ENCODE measurements at regions not wholly inside any gene's neighbourhood (a gene's known extent, or its start where the extent isn't known, plus 50 kb on each side); places are given as distances from the start of the nearest gene placed in this dataset.
A peak's percentile ranks its signal among the peaks of the same experiment; 100 is the strongest.

GRCh38 chr5:145118127-145118526, 717.0 kb downstream of the PRELID2 start:
- H3K4me3 ChIP-seq (ENCODE audit: low read length): no peak overlapping the region
- no peak for TF ChIP-seq CTCF (conservative IDR thresholded peaks at IDR 0.05; ENCODE audit: low read length)
- DNase-seq (ENCODE audit: low read depth): no peak

GRCh38 chr5:145117285-145117684, 717.9 kb downstream of the PRELID2 start:
- no peak for DNase-seq (ENCODE audit: low read depth)
- no peak for TF ChIP-seq CTCF (conservative IDR thresholded peaks at IDR 0.05; ENCODE audit: low read length)

GRCh38 chr5:145111420-145111819, 723.7 kb downstream of the PRELID2 start:
- no peak overlapping the region for H3K4me3 ChIP-seq (ENCODE audit: low read length)
- no peak for TF ChIP-seq CTCF (conservative IDR thresholded peaks at IDR 0.05; ENCODE audit: low read length)
- no peak for DNase-seq (ENCODE audit: low read depth)

More at GRCh38 chr5:145117285-145117684, 717.9 kb downstream of the PRELID2 start:
- H3K4me3 ChIP-seq (ENCODE audit: low read length): no peak overlapping the region

GRCh38 chr5:145110834-145111233, 724.3 kb downstream of the PRELID2 start:
- no peak for TF ChIP-seq CTCF (conservative IDR thresholded peaks at IDR 0.05; ENCODE audit: low read length)
- no peak for DNase-seq (ENCODE audit: low read depth)
- no peak overlapping the region for H3K4me3 ChIP-seq (ENCODE audit: low read length)

- no peak for DNase-seq (ENCODE audit: low read depth)
- H3K4me3 ChIP-seq (ENCODE audit: low read length): no peak overlapping the region
- no peak for TF ChIP-seq CTCF (conservative IDR thresholded peaks at IDR 0.05; ENCODE audit: low read length)
These were observed 725.0 kb downstream of the PRELID2 start for GRCh38 chr5:145110181-145110580.

- TF ChIP-seq CTCF (conservative IDR thresholded peaks at IDR 0.05; ENCODE audit: low read length): no peak
- DNase-seq (ENCODE audit: low read depth): no peak
- no peak overlapping the region for H3K4me3 ChIP-seq (ENCODE audit: low read length)
These were observed 729.8 kb downstream of the PRELID2 start for GRCh38 chr5:145105384-145105783.

GRCh38 chr5:145104106-145104505, 731.0 kb downstream of the PRELID2 start:
- H3K4me3 ChIP-seq (ENCODE audit: low read length): no peak overlapping the region
- DNase-seq (ENCODE audit: low read depth): peak; percentile 23
- TF ChIP-seq CTCF (conservative IDR thresholded peaks at IDR 0.05; ENCODE audit: low read length): no peak

All from AG10803 (cell line).